Stimulated activated CD4-positive, alpha-beta T cell treated with anti-CD3 and anti-CD28 coated beads, Interleukin-1b, Interleukin-23, amount 100 ng/mL, for 1 hour (primary cell): ENCODE measurements at regions not wholly inside any gene's neighbourhood (a gene's known extent, or its start where the extent isn't known, plus 50 kb on each side); places are given as distances from the start of the nearest gene placed in this dataset.

Experiments
- DNase-seq, 2 donors: peaks; one replicate each; pipeline ENCODE4 v3.0.0-alpha.2; 2020; ENCODE audit warnings: low read depth in 2 of 2

GRCh38 chr3:44055951-44056350 lies 185.7 kb upstream of the TOPAZ1 start:
- no peak for DNase-seq

- no peak for DNase-seq
Measured at GRCh38 chr3:44056446-44057240, 185.0 kb upstream of the TOPAZ1 start.

GRCh38 chr3:44058022-44058867 lies 183.4 kb upstream of the TOPAZ1 start:
- peak in 1 of 2 donors; percentile 10 for DNase-seq

DNA sequence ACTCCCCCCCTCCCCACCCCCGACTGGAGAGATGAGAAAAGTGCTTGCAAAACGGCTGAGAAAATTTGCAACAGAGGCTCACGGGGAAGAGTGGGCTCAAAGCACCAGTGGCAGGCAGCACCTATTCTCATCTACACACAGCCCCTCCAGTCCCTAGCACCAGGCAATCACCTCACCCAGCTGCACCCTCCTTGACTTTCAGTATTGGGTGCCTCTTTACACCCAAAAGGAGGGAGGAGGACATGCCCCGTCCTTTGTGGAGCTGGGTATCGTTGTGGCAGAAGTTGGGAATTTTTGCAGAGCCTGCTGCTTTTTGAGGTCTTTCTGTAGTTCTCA lies 182.8 kb upstream of the TOPAZ1 start:
- DNase-seq, result no peak

DNA sequence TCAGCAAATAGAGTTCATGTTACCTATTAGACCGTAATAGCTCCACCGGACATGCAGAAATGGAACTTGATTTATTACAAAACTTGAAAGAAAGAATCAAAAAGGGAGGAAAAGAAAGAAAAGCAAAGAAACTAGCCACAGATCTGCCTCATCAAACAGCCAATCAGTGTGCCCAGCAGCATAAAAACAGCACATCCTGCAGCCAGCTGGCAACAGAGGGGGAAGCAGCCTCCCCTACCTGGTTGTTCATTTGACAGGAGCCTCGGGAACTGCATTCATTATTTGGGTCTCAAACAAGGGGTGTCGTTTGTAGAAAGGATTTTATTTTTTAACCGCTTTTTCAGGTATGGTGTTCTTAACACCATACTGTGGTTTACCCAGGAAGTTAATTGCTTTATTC lies 181.5 kb upstream of the TOPAZ1 start:
- no peak for DNase-seq

DNA sequence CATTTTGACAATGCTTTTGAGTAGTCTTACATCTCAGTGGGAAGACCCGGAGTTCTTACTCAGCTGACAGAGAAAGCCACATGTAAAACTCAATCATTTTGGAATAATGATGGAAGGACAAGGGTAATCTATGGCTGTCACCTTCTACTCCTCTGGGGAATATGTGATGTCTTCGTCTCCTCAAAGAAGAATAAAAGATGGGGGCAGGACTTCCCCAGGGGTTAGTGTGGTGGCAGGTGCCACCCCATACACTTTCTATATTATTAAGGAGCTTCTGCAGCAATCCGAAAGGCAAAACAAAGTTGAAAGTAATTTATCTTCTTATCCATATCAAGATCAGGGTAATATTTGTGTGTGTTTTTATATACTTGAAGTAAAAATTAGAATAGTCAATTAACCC lies 180.4 kb upstream of the TOPAZ1 start:
- no peak for DNase-seq

DNA sequence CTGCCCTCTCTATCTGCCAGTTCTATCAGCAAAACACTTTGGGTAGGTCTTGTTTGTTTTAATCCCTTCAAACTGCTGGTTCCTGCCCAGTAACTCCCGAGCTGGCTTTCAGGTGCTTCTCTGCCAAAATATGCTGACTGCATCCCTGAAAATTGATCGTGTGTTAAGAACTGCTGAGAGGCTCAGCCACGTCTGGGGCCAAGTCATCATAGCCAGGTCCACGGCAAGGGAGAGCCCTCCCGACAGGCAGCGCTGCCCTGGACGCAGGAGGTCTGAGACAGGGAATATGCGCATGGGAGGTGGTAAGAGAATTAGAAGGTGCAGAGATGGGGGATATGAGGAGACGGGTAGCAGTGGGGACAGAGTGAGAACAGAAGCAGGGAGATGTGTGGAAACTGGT lies 179.7 kb upstream of the TOPAZ1 start:
- DNase-seq, result no peak

GRCh38 chr3:44065311-44066094 lies 176.2 kb upstream of the TOPAZ1 start:
- DNase-seq, result no peak

GRCh38 chr3:44066806-44067205 lies 174.9 kb upstream of the TOPAZ1 start:
- no peak for DNase-seq

GRCh38 chr3:44067431-44067830 lies 174.3 kb upstream of the TOPAZ1 start:
- no peak for DNase-seq

DNA sequence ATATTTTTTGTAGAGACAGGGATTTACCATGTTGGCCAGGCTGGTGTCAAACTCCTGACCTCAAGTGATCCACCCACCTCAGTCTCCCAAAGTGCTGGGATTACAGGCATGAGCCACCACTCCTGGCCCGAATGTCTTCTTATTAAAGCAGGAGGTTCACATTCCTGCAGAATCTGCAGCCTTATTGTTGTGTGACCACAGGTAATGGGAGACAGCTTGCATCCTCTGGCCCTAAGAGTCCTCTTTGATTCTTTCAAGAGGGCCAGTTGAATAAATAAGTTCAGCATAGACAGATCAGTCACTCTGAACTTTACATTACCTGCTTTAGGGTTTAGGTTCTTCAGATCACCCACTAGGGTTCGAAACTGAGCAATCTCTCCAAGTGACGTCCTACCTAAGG lies 172.9 kb upstream of the TOPAZ1 start:
- no peak for DNase-seq

DNA sequence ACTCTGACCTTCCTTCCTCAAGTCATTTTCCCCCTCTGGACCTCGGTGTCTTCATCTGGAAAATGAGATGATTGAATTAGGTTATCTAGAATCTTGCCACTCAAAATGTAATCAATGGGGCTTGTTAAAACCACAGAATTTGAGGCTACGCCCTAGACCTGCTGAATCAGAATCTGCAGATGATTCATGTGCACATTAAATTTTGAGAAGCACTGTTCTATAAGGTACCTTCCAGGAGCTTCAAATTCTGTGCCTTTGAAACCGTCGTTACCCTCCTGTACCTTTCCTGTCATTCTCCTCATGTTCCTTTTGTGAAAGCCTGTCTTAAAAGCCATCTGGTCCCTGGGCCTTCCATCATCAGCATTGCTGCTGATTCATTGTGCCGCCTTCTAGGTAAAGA lies 172.4 kb upstream of the TOPAZ1 start:
- no peak for DNase-seq

DNA sequence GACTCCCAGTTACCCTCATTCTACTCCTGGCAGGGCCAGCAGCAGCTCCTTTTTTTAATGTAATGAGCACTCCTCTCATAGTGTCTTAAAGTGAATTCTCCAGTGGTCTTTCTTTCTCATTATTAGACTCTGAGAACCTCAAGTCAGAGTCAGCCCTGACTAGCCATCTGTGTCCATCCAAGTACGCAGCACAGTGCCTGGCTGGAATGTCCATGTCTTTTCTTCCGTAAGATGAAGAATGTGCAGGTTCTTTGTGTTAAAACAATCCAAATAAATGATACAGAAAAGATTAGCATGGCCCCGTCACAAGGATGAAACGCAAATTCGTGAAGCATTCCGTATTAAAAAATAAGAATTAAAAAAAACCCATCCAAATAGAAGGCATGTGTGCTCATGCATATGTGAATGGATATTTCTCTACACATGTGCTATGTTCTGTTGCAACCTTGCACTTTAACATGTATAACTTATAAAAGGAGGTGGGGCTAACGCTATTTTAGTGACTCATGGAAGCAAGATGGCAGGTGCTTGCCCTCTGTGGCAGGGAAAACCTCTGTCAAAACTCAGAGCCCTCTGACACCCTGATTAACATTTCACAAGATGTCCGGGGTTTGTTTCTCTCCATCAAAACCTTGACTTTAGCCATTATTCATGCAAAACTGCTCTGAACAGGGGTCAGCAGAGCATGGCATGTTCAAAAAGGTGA lies 170.7 kb upstream of the TOPAZ1 start:
- DNase-seq, result no peak

GRCh38 chr3:44072601-44073540 lies 168.8 kb upstream of the TOPAZ1 start:
- no peak for DNase-seq

GRCh38 chr3:44074181-44074580 lies 167.5 kb upstream of the TOPAZ1 start:
- no peak for DNase-seq

GRCh38 chr3:44076221-44076829 lies 165.4 kb upstream of the TOPAZ1 start:
- no peak for DNase-seq

GRCh38 chr3:44077267-44077666 lies 164.4 kb upstream of the TOPAZ1 start:
- no peak for DNase-seq

- DNase-seq, result no peak
Measured at GRCh38 chr3:44078863-44079262, 162.8 kb upstream of the TOPAZ1 start.

- no peak for DNase-seq
Measured at GRCh38 chr3:44079916-44080315, 161.8 kb upstream of the TOPAZ1 start.

- no peak for DNase-seq
Measured at GRCh38 chr3:44080474-44081072, 161.1 kb upstream of the TOPAZ1 start.
